Fibroblast of lung (primary cell): ENCODE measurements at regions not wholly inside any gene's neighbourhood (a gene's known extent, or its start where the extent isn't known, plus 50 kb on each side); places are given as distances from the start of the nearest gene placed in this dataset.

Experiments
- DNase-seq, 2 donors: peaks; one replicate each; pipeline versions ENCODE4 v3.0.0 to v3.0.0-alpha.2; 2010; ENCODE audit warnings: low read depth in 2 of 2
- H2AFZ ChIP-seq: 2 replicates; pipeline ENCODE4 v1.5.1; 2012; ENCODE audit warnings: low read length, control low read depth, inconsistent platforms
- H3K27ac ChIP-seq: 2 replicates; pipeline ENCODE4 v1.5.1; 2011; ENCODE audit warnings: low read length, control low read depth; ENCODE audit not compliant: insufficient read depth
- H3K27me3 ChIP-seq: 2 replicates; pipeline ENCODE4 v1.5.1; 2011; ENCODE audit warnings: mild to moderate bottlenecking, low read length; ENCODE audit not compliant: control insufficient read depth, insufficient read depth
- H3K36me3 ChIP-seq: 2 replicates; pipeline ENCODE4 v1.5.1; 2011; ENCODE audit warnings: low read length; ENCODE audit not compliant: control insufficient read depth, insufficient read depth
- H3K4me1 ChIP-seq: 2 replicates; pipeline ENCODE4 v1.5.1; 2011; ENCODE audit warnings: low read length; ENCODE audit not compliant: control insufficient read depth, insufficient read depth; ENCODE audit errors: extremely low read depth
- H3K4me2 ChIP-seq: 2 replicates; pipeline ENCODE4 v1.5.1; 2011; ENCODE audit warnings: low read length, control low read depth; ENCODE audit not compliant: insufficient read depth; ENCODE audit errors: extremely low read depth
- H3K4me3 ChIP-seq, 4 experiments: fragments of 200-600 bp in 1 of 4; sonication (generic) in 1 of 4; replicated peaks in 1 of 4; 2 replicates each; pipeline ENCODE4 v1.5.1; 2011 to 2016; ENCODE audit warnings: low read length in 4 of 4, low read depth in 3 of 4, mild to moderate bottlenecking in 3 of 4, control low read depth in 2 of 4, inconsistent platforms in 1 of 4, mixed read lengths in 1 of 4; ENCODE audit not compliant: insufficient read depth in 1 of 4; ENCODE audit errors: control extremely low read depth in 1 of 4
- H3K79me2 ChIP-seq: 2 replicates; pipeline ENCODE4 v1.5.1; 2012; ENCODE audit warnings: mild to moderate bottlenecking, low read length, inconsistent platforms; ENCODE audit not compliant: control insufficient read depth, insufficient read depth
- H3K9ac ChIP-seq: 2 replicates; pipeline ENCODE4 v1.5.1; 2011; ENCODE audit warnings: mild to moderate bottlenecking, low read length, control low read depth; ENCODE audit not compliant: insufficient read depth
- H3K9me3 ChIP-seq: 2 replicates; pipeline ENCODE4 v1.5.1; 2012; ENCODE audit warnings: low read depth, low read length; ENCODE audit not compliant: control insufficient read depth, insufficient read depth
- H4K20me1 ChIP-seq: 2 replicates; pipeline ENCODE4 v1.5.1; 2011; ENCODE audit warnings: low read length; ENCODE audit not compliant: control insufficient read depth, insufficient read depth; ENCODE audit errors: extremely low read depth
- EZH2 ChIP-seq: IDR thresholded peaks from 2 replicates; pipeline ENCODE4 v1.5.1; 2012; ENCODE audit warnings: low read length, control low read depth, mild to moderate bottlenecking; ENCODE audit errors: missing control alignments
- TF ChIP-seq, protein P1 (sequence below), 2 donors: IDR thresholded peaks in 1 of 2; conservative IDR thresholded peaks in 1 of 2; 1 replicate in 1 of 2; 2 replicates in 1 of 2; pipeline ENCODE4 v1.5.1; 2011 to 2012; ENCODE audit warnings: low read length in 2 of 2, control low read depth in 1 of 2, inconsistent platforms in 1 of 2, low read depth in 1 of 2, mild to moderate bottlenecking in 1 of 2

- no peak for DNase-seq
- Histone ChIP-seq H3K36me3 (no peaks in the 10 kb centered on the region), H3K27ac (no peak overlapping the region), H3K79me2 (no peaks in the 10 kb centered on the region), H2AFZ (no peak overlapping the region), H3K4me2 (no peak overlapping the region), H3K27me3 (no peaks in the 10 kb centered on the region), H3K9ac (no peak overlapping the region), H3K4me3 (no peak overlapping the region), H3K9me3 (no peaks in the 10 kb centered on the region), H4K20me1 (no peaks in the 10 kb centered on the region), H3K4me1 (no peaks in the 10 kb centered on the region)
- TF ChIP-seq, protein P1, sequence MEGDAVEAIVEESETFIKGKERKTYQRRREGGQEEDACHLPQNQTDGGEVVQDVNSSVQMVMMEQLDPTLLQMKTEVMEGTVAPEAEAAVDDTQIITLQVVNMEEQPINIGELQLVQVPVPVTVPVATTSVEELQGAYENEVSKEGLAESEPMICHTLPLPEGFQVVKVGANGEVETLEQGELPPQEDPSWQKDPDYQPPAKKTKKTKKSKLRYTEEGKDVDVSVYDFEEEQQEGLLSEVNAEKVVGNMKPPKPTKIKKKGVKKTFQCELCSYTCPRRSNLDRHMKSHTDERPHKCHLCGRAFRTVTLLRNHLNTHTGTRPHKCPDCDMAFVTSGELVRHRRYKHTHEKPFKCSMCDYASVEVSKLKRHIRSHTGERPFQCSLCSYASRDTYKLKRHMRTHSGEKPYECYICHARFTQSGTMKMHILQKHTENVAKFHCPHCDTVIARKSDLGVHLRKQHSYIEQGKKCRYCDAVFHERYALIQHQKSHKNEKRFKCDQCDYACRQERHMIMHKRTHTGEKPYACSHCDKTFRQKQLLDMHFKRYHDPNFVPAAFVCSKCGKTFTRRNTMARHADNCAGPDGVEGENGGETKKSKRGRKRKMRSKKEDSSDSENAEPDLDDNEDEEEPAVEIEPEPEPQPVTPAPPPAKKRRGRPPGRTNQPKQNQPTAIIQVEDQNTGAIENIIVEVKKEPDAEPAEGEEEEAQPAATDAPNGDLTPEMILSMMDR (conservative IDR thresholded peaks at IDR 0.05 in 1 of 2, IDR thresholded peaks at IDR 0.05 in 1 of 2; ENCODE audit: low read depth in 1 of 2, low read length in 2 of 2), result peak in 1 of 2 donors; percentile 27
- TF ChIP-seq EZH2, result no peak
Measured at GRCh38 chr6:150741633-150742200, 123.8 kb upstream of the MTHFD1L start.

DNA sequence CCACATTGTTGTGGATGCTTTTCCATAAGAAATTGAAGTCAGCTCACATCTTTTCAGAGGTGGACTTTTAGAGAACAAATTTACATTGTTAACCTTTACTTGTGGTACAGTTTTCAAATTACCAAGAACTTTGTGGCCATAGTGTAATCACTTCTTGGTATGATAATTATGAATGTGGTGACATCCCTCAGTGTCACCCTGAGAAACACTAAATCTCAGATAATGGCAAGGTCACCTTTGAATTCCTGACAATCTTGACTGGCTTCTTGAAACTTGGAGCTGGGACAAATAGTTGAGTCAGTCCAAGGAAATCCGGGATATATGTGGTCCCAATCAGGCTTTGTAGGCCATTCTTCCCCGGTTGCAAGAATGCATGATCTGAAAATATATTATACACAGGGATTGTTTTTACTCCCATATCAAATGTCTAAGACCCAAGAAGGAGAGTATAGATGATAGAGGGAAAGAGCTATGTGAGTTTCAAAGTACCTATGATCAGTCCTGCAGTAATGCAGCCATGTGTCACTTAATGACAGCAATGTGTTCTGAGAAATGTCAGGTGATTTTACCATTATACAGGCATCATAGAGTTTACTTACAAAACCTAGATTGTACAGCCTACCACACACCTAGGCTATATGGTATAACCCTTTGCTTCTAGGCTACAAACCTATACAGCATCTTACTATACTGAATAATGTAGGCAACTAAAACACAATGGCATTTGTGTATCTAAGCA lies 120.8 kb upstream of the MTHFD1L start:
- H3K27me3 ChIP-seq, result no peaks in the 10 kb centered on the region
- H3K27ac ChIP-seq, result no peak overlapping the region
- H3K9me3 ChIP-seq, result no peaks in the 10 kb centered on the region
- no peaks in the 10 kb centered on the region for H3K36me3 ChIP-seq
- H3K4me2 ChIP-seq, result no peak overlapping the region
- H2AFZ ChIP-seq, result no peak overlapping the region
- H4K20me1 ChIP-seq, result no peaks in the 10 kb centered on the region
- no peak overlapping the region for H3K9ac ChIP-seq
- no peak overlapping the region for H3K4me3 ChIP-seq
- TF ChIP-seq EZH2, result no peak
- TF ChIP-seq, protein P1 (conservative IDR thresholded peaks at IDR 0.05 in 1 of 2, IDR thresholded peaks at IDR 0.05 in 1 of 2; ENCODE audit: low read depth in 1 of 2, low read length in 2 of 2), result no peak
- no peak for DNase-seq
- H3K79me2 ChIP-seq, result no peaks in the 10 kb centered on the region
- H3K4me1 ChIP-seq, result no peaks in the 10 kb centered on the region

DNA sequence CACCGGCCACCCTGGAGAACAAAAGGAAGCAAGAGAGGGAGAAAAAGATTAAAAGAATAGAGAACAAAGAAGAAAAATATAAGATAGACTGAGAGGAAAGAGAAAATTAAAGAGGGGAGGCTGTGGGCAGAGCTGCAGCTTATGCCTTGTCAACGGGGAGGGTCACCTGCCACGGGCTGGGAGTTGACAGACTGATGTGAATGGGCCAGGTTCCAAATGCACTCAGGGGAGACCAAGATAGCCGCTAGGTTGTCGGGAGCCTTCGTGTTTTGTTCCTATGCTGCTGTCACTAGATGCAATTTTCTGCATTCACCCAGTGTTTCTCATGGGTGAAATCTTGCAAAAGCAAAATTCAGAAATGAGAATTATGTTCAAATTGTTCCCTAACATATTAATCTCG lies 119.6 kb upstream of the MTHFD1L start:
- H3K79me2 ChIP-seq, result no peaks in the 10 kb centered on the region
- no peaks in the 10 kb centered on the region for H3K4me1 ChIP-seq
- TF ChIP-seq, protein P1 (conservative IDR thresholded peaks at IDR 0.05 in 1 of 2, IDR thresholded peaks at IDR 0.05 in 1 of 2; ENCODE audit: low read depth in 1 of 2, low read length in 2 of 2), result no peak
- no peak for TF ChIP-seq EZH2
- H2AFZ ChIP-seq, result no peak overlapping the region
- no peaks in the 10 kb centered on the region for H3K36me3 ChIP-seq
- no peaks in the 10 kb centered on the region for H3K9me3 ChIP-seq
- H3K27ac ChIP-seq, result no peak overlapping the region
- no peak for DNase-seq
- no peaks in the 10 kb centered on the region for H4K20me1 ChIP-seq
- H3K4me2 ChIP-seq, result no peak overlapping the region
- no peak overlapping the region for H3K9ac ChIP-seq
- H3K4me3 ChIP-seq, result no peak overlapping the region
- H3K27me3 ChIP-seq, result no peaks in the 10 kb centered on the region
